Astrocyte (in vitro differentiated cells and primary cell): ENCODE measurements at regions not wholly inside any gene's neighbourhood (a gene's known extent, or its start where the extent isn't known, plus 50 kb on each side); places are given as distances from the start of the nearest gene placed in this dataset.

Experiments used
- DNase-seq: peaks from one replicate; pipeline ENCODE4 v3.0.0-alpha.2; 2010; ENCODE audit warnings: low read depth
- FAIRE-seq: peaks from 2 replicates; lab custom pipeline; 2011; peaks lifted over from hg19 to GRCh38; lab: Jason Lieb, UNC
- H2AFZ ChIP-seq: 2 replicates; pipeline ENCODE4 v1.6.0; 2012; ENCODE audit warnings: low read depth, low read length, inconsistent platforms
- H3K27ac ChIP-seq: 2 replicates; pipeline ENCODE4 v1.5.1; 2011; ENCODE audit warnings: low read depth, low read length, inconsistent platforms
- H3K27me3 ChIP-seq: 2 replicates; pipeline ENCODE4 v1.6.0; 2011; ENCODE audit warnings: low read length, inconsistent platforms; ENCODE audit not compliant: insufficient read depth
- H3K36me3 ChIP-seq: 2 replicates; pipeline ENCODE4 v1.5.1; 2011; ENCODE audit warnings: low read length, inconsistent platforms; ENCODE audit not compliant: insufficient read depth
- H3K4me1 ChIP-seq: 2 replicates; pipeline ENCODE4 v1.5.1; 2011; ENCODE audit warnings: low read length, inconsistent platforms; ENCODE audit not compliant: insufficient read depth
- H3K4me2 ChIP-seq: 2 replicates; pipeline ENCODE4 v1.6.0; 2012; ENCODE audit warnings: low read length, inconsistent platforms
- H3K4me3 ChIP-seq: 2 replicates; pipeline ENCODE4 v1.5.1; 2011; ENCODE audit warnings: low read depth, mild to moderate bottlenecking, low read length, inconsistent platforms; ENCODE audit not compliant: insufficient read depth
- H3K79me2 ChIP-seq: 2 replicates; pipeline ENCODE4 v1.6.0; 2012; ENCODE audit warnings: mild to moderate bottlenecking, low read length, inconsistent platforms; ENCODE audit not compliant: insufficient read depth
- H3K9ac ChIP-seq: 2 replicates; pipeline ENCODE4 v1.6.0; 2012; ENCODE audit warnings: mild to moderate bottlenecking, low read length, inconsistent platforms
- H3K9me3 ChIP-seq: 2 replicates; pipeline ENCODE4 v1.5.1; 2012; ENCODE audit warnings: low read depth, mild to moderate bottlenecking, low read length, inconsistent platforms; ENCODE audit not compliant: insufficient read depth
- H4K20me1 ChIP-seq: 2 replicates; pipeline ENCODE4 v1.6.0; 2012; ENCODE audit warnings: low read length, inconsistent platforms; ENCODE audit not compliant: insufficient read depth
- H3K27ac Mint-ChIP-seq: one replicate; pipeline ENCODE4 v1.8.0; 2021; ENCODE audit warnings: mild to moderate bottlenecking, mixed read lengths; ENCODE audit not compliant: unreplicated experiment
- H3K27me3 Mint-ChIP-seq: one replicate; pipeline ENCODE4 v1.8.0; 2021; ENCODE audit warnings: low read depth, mixed read lengths; ENCODE audit not compliant: unreplicated experiment
- H3K36me3 Mint-ChIP-seq: one replicate; pipeline ENCODE4 v1.8.0; 2021; ENCODE audit warnings: low read depth, mixed read lengths; ENCODE audit not compliant: unreplicated experiment
- H3K4me1 Mint-ChIP-seq: one replicate; pipeline ENCODE4 v1.8.0; 2021; ENCODE audit warnings: low read depth, mixed read lengths; ENCODE audit not compliant: unreplicated experiment
- H3K4me3 Mint-ChIP-seq: one replicate; pipeline ENCODE4 v1.8.0; 2021; ENCODE audit warnings: mild to moderate bottlenecking, moderate library complexity, mixed read lengths; ENCODE audit not compliant: unreplicated experiment
- H3K9me3 Mint-ChIP-seq: one replicate; pipeline ENCODE4 v1.8.0; 2021; ENCODE audit warnings: mild to moderate bottlenecking, mixed read lengths; ENCODE audit not compliant: unreplicated experiment
- CTCF ChIP-seq: IDR thresholded peaks from 2 replicates; pipeline ENCODE4 v1.5.1; 2011; ENCODE audit warnings: low read depth, mild to moderate bottlenecking, inconsistent platforms, low read length, moderate library complexity; ENCODE audit not compliant: insufficient read depth
- EZH2 ChIP-seq: IDR thresholded peaks from 2 replicates; pipeline ENCODE4 v1.6.1; 2012; ENCODE audit warnings: mild to moderate bottlenecking, low read length, inconsistent platforms; ENCODE audit not compliant: insufficient read depth

- no peak overlapping the region for H3K27ac ChIP-seq
- no peaks in the 10 kb centered on the region for H3K27me3 ChIP-seq
- H3K4me1 Mint-ChIP-seq = no peaks in the 10 kb centered on the region
- H4K20me1 ChIP-seq = no peaks in the 10 kb centered on the region
- no peaks in the 10 kb centered on the region for H3K79me2 ChIP-seq
- FAIRE-seq (no peak), DNase-seq (no peak)
- H3K36me3 Mint-ChIP-seq = no peaks in the 10 kb centered on the region
- TF ChIP-seq CTCF (no peak), EZH2 (no peak)
- H3K9ac ChIP-seq = no peak overlapping the region
- H3K4me2 ChIP-seq = no peak overlapping the region
- H3K4me3 ChIP-seq = no peak overlapping the region
- no peaks in the 10 kb centered on the region for H3K4me1 ChIP-seq
- H3K36me3 ChIP-seq = no peaks in the 10 kb centered on the region
- no peak overlapping the region for H2AFZ ChIP-seq
- H3K27me3 Mint-ChIP-seq = peaks cover 13% of the 10 kb centered on the region
- no peaks in the 10 kb centered on the region for H3K9me3 ChIP-seq
- H3K9me3 Mint-ChIP-seq = peaks cover 11% of the 10 kb centered on the region
- no peak overlapping the region for H3K4me3 Mint-ChIP-seq
- no peak overlapping the region for H3K27ac Mint-ChIP-seq
Measured at GRCh38 chr4:11049001-11049400, 364.4 kb upstream of the CLNK start.

GRCh38 chr4:11042760-11043159, 358.2 kb upstream of the CLNK start:
- Histone ChIP-seq H2AFZ (no peak overlapping the region), H3K4me2 (no peak overlapping the region), H3K27ac (no peak overlapping the region), H3K9ac (no peak overlapping the region), H3K79me2 (no peaks in the 10 kb centered on the region), H3K4me1 (no peaks in the 10 kb centered on the region), H3K9me3 (no peaks in the 10 kb centered on the region), H4K20me1 (no peaks in the 10 kb centered on the region), H3K4me3 (no peak overlapping the region), H3K27me3 (no peaks in the 10 kb centered on the region), H3K36me3 (no peaks in the 10 kb centered on the region)
- Mint-ChIP-seq H3K4me1 (no peaks in the 10 kb centered on the region), H3K36me3 (no peaks in the 10 kb centered on the region), H3K27me3 (peaks cover 8% of the 10 kb centered on the region), H3K27ac (no peak overlapping the region), H3K9me3 (peaks cover 13% of the 10 kb centered on the region), H3K4me3 (no peak overlapping the region)
- FAIRE-seq = no peak
- no peak for TF ChIP-seq EZH2
- no peak for TF ChIP-seq CTCF
- no peak for DNase-seq

GRCh38 chr4:11039634-11040131, 355.1 kb upstream of the CLNK start:
- Histone ChIP-seq H3K4me1 (no peaks in the 10 kb centered on the region), H3K27me3 (no peaks in the 10 kb centered on the region), H3K79me2 (no peaks in the 10 kb centered on the region), H4K20me1 (no peaks in the 10 kb centered on the region), H3K9ac (no peak overlapping the region), H3K27ac (no peak overlapping the region), H3K4me2 (no peak overlapping the region), H3K4me3 (no peak overlapping the region), H3K9me3 (no peaks in the 10 kb centered on the region), H2AFZ (peak overlapping the region; percentile 34), H3K36me3 (no peaks in the 10 kb centered on the region)
- FAIRE-seq (no peak), DNase-seq (no peak)
- peaks cover 4% of the 10 kb centered on the region for H3K27me3 Mint-ChIP-seq
- no peak overlapping the region for H3K4me3 Mint-ChIP-seq
- H3K36me3 Mint-ChIP-seq = no peaks in the 10 kb centered on the region
- TF ChIP-seq CTCF (no peak), EZH2 (no peak)
- H3K9me3 Mint-ChIP-seq = peaks cover 7% of the 10 kb centered on the region
- no peaks in the 10 kb centered on the region for H3K4me1 Mint-ChIP-seq
- H3K27ac Mint-ChIP-seq = no peak overlapping the region
